ENCODE measurements at regions not wholly inside any gene's neighbourhood (a gene's known extent, or its start where the extent isn't known, plus 50 kb on each side); places are given as distances from the start of the nearest gene placed in this dataset.

- no peak for DNase-seq (ENCODE audit: low read depth, low spot score)
- no peak overlapping the region for H3K4me2 ChIP-seq (ENCODE audit: control insufficient read depth, extremely low read depth, insufficient read depth, low read depth, low read length)
- no peaks in the 10 kb centered on the region for H3K79me2 ChIP-seq (ENCODE audit: control insufficient read depth, insufficient read depth, low read length)
- H3K27ac ChIP-seq (ENCODE audit: control insufficient read depth, insufficient read depth, low read length): no peak overlapping the region
- H3K36me3 ChIP-seq (ENCODE audit: control insufficient read depth in 2 of 2, extremely low read depth in 1 of 2, insufficient read depth in 2 of 2, low read length in 2 of 2): no peaks in the 10 kb centered on the region
- TF ChIP-seq EZH2 (IDR thresholded peaks at IDR 0.05; ENCODE audit: low read length): no peak
- no peak for TF ChIP-seq CTCF (optimal IDR thresholded peaks at IDR 0.05 in 1 of 3, IDR thresholded peaks at IDR 0.05 in 1 of 3, conservative IDR thresholded peaks at IDR 0.05 in 1 of 3; ENCODE audit: extremely low read depth in 1 of 3, insufficient read depth in 2 of 3, low read length in 3 of 3)
- no peaks in the 10 kb centered on the region for H3K27me3 ChIP-seq (ENCODE audit: control insufficient read depth, extremely low read depth, insufficient read depth, low read length)
- H3K9me3 ChIP-seq (ENCODE audit: control insufficient read depth, low read depth, low read length): no peaks in the 10 kb centered on the region
- H3K9ac ChIP-seq (ENCODE audit: control insufficient read depth, extremely low read depth, insufficient read depth, low read length): no peak overlapping the region
- H3K4me1 ChIP-seq (ENCODE audit: control insufficient read depth, extremely low read depth, insufficient read depth, low read length): no peaks in the 10 kb centered on the region
- H3K9me1 ChIP-seq (ENCODE audit: control insufficient read depth, extremely low read depth, insufficient read depth, low read length): no peaks in the 10 kb centered on the region
- no peak for FAIRE-seq
- dilution Hi-C loops (cut with MboI; ENCODE audit: extremely low pct_ligation_motif_present, low sequenced_read_pairs): no loop called here
- H2AFZ ChIP-seq (ENCODE audit: control insufficient read depth, low read length): no peak overlapping the region
- H3K4me3 ChIP-seq (ENCODE audit: control insufficient read depth in 2 of 3, extremely low read depth in 1 of 3, insufficient read depth in 2 of 3, low read depth in 1 of 3, low read length in 3 of 3): no peak overlapping the region
- H4K20me1 ChIP-seq (ENCODE audit: control insufficient read depth, extremely low read depth, insufficient read depth, low read length): no peaks in the 10 kb centered on the region
Measured at GRCh38 chr7:118563311-118563710, 338.8 kb downstream of the ANKRD7 start.

GRCh38 chr7:118572604-118573003 is 348.1 kb downstream of the ANKRD7 start:
- dilution Hi-C loops (cut with MboI; ENCODE audit: extremely low pct_ligation_motif_present, low sequenced_read_pairs): no loop called here
- Histone ChIP-seq H3K9me3 (ENCODE audit: control insufficient read depth, low read depth, low read length) (no peaks in the 10 kb centered on the region), H3K36me3 (ENCODE audit: control insufficient read depth in 2 of 2, extremely low read depth in 1 of 2, insufficient read depth in 2 of 2, low read length in 2 of 2) (no peaks in the 10 kb centered on the region), H3K4me3 (ENCODE audit: control insufficient read depth in 2 of 3, extremely low read depth in 1 of 3, insufficient read depth in 2 of 3, low read depth in 1 of 3, low read length in 3 of 3) (no peak overlapping the region), H4K20me1 (ENCODE audit: control insufficient read depth, extremely low read depth, insufficient read depth, low read length) (no peaks in the 10 kb centered on the region), H3K4me1 (ENCODE audit: control insufficient read depth, extremely low read depth, insufficient read depth, low read length) (no peaks in the 10 kb centered on the region), H3K79me2 (ENCODE audit: control insufficient read depth, insufficient read depth, low read length) (no peaks in the 10 kb centered on the region), H3K9ac (ENCODE audit: control insufficient read depth, extremely low read depth, insufficient read depth, low read length) (no peak overlapping the region), H3K27ac (ENCODE audit: control insufficient read depth, insufficient read depth, low read length) (no peak overlapping the region), H3K4me2 (ENCODE audit: control insufficient read depth, extremely low read depth, insufficient read depth, low read depth, low read length) (no peak overlapping the region), H3K27me3 (ENCODE audit: control insufficient read depth, extremely low read depth, insufficient read depth, low read length) (no peaks in the 10 kb centered on the region), H2AFZ (ENCODE audit: control insufficient read depth, low read length) (no peak overlapping the region), H3K9me1 (ENCODE audit: control insufficient read depth, extremely low read depth, insufficient read depth, low read length) (no peaks in the 10 kb centered on the region)
- DNase-seq (ENCODE audit: low read depth, low spot score) (no peak), FAIRE-seq (no peak)
- no peak for TF ChIP-seq EZH2 (IDR thresholded peaks at IDR 0.05; ENCODE audit: low read length)
- TF ChIP-seq CTCF (optimal IDR thresholded peaks at IDR 0.05 in 1 of 3, IDR thresholded peaks at IDR 0.05 in 1 of 3, conservative IDR thresholded peaks at IDR 0.05 in 1 of 3; ENCODE audit: extremely low read depth in 1 of 3, insufficient read depth in 2 of 3, low read length in 3 of 3): no peak

All from keratinocyte (primary cell).